GM12878 (cell line): ENCODE measurements at regions not wholly inside any gene's neighbourhood (a gene's known extent, or its start where the extent isn't known, plus 50 kb on each side); places are given as distances from the start of the nearest gene placed in this dataset.

ENCODE experiments used
- ATAC-seq: fragments of 200-7000 bp; cut with Tn5 transposase; 3 replicates; pipeline ENCODE4 v1.9.1; 2020; ENCODE audit warnings: mild to moderate bottlenecking, moderate library complexity
- BruUV-seq: library from RNA; stranded (reverse); fragments of 400-500 nt; replicated peaks from 2 replicates; lab custom pipeline; 2021; lab: Mats Ljungman, UMichigan
- CTCF ChIA-PET: fragments of 300-600 bp; sonication (Branson Sonifier 250); formaldehyde crosslinking; extraction: SDS; loops from one replicate; lab custom pipeline; 2021; ENCODE audit warnings: inconsistent platforms; lab: Yijun Ruan, JAX
- POLR2A ChIA-PET: fragments of 350-600 bp; formaldehyde crosslinking; extraction: SDS; loops from one replicate; lab custom pipeline; 2021; ENCODE audit warnings: inconsistent platforms; lab: Charles Lee
- RAD21 ChIA-PET: fragments of 300-600 bp; sonication (Branson Sonifier 250); formaldehyde crosslinking; loops from one replicate; lab custom pipeline; 2023; ENCODE audit warnings: antibody characterized with exemption; ENCODE audit not compliant: unreplicated experiment; lab: Charles Lee
- SMC1A ChIA-PET: fragments of 300-600 bp; sonication (Branson Sonifier 250); formaldehyde crosslinking; loops from one replicate; lab custom pipeline; 2023; ENCODE audit not compliant: unreplicated experiment, uncharacterized antibody; lab: Charles Lee
- DNase-seq: peaks from one replicate; pipeline ENCODE4 v3.0.0-alpha.2; 2011; ENCODE audit warnings: low read depth, low spot score
- FAIRE-seq: peaks from 3 replicates; lab custom pipeline; 2011; peaks lifted over from hg19 to GRCh38; lab: Jason Lieb, UNC
- H2AFZ ChIP-seq: 2 replicates; pipeline ENCODE4 v1.6.0; 2011; ENCODE audit warnings: low read depth, low read length, control low read depth; ENCODE audit not compliant: control insufficient read depth
- H3K27ac ChIP-seq: 2 replicates; pipeline ENCODE4 v1.5.1; 2011; ENCODE audit warnings: control low read depth; ENCODE audit not compliant: control insufficient read depth, insufficient read depth
- H3K27me3 ChIP-seq, 2 experiments: replicated peaks in 1 of 2; 2 replicates each; pipeline versions ENCODE4 v1.6.0 to v1.6.1; 2011; ENCODE audit warnings: low read length in 1 of 2; ENCODE audit not compliant: control insufficient read depth in 2 of 2, insufficient read depth in 2 of 2
- H3K36me3 ChIP-seq, 2 experiments: 2 replicates each; pipeline ENCODE4 v1.5.1; 2011; ENCODE audit warnings: low read length in 1 of 2; ENCODE audit not compliant: control insufficient read depth in 2 of 2, insufficient read depth in 2 of 2
- H3K4me1 ChIP-seq: 2 replicates; pipeline ENCODE4 v1.6.1; 2011; ENCODE audit warnings: mild to moderate bottlenecking, low read length, moderate library complexity, mixed read lengths; ENCODE audit not compliant: control insufficient read depth, insufficient read depth
- H3K4me2 ChIP-seq: 2 replicates; pipeline ENCODE4 v1.6.0; 2011; ENCODE audit warnings: control low read depth; ENCODE audit not compliant: control insufficient read depth, insufficient read depth
- H3K4me3 ChIP-seq: fragments of 200-600 bp; sonication (generic); 2 replicates; pipeline ENCODE4 v1.5.1; 2016
- H3K79me2 ChIP-seq: 2 replicates; pipeline ENCODE4 v1.6.0; 2011; ENCODE audit warnings: low read length; ENCODE audit not compliant: control insufficient read depth, insufficient read depth
- H3K9ac ChIP-seq: 2 replicates; pipeline ENCODE4 v1.8.0; 2011; ENCODE audit warnings: low read length, control low read depth, mixed read lengths; ENCODE audit not compliant: control insufficient read depth, insufficient read depth
- H3K9me3 ChIP-seq: replicated peaks from 3 replicates; pipeline ENCODE4 v1.5.1; 2011; ENCODE audit warnings: mild to moderate bottlenecking, low read length; ENCODE audit not compliant: control insufficient read depth, insufficient read depth
- H4K20me1 ChIP-seq: 2 replicates; pipeline ENCODE4 v1.6.0; 2011; ENCODE audit not compliant: control insufficient read depth, insufficient read depth
- ATF2 ChIP-seq: IDR thresholded peaks from 2 replicates; pipeline ENCODE4 v1.6.1; 2012; ENCODE audit warnings: low read length, inconsistent platforms
- CREM ChIP-seq: IDR thresholded peaks from 2 replicates; pipeline ENCODE4 v1.6.1; 2014; ENCODE audit warnings: antibody characterized with exemption, low read depth
- HCFC1 ChIP-seq: fragments of 150-350 bp; IDR thresholded peaks from 2 replicates; pipeline ENCODE4 v1.6.1; 2014; ENCODE audit warnings: low read length
- IKZF1 ChIP-seq: fragments of 450-650 bp; conservative IDR thresholded peaks from 2 replicates; pipeline ENCODE4 v1.6.1; 2017; ENCODE audit warnings: antibody characterized with exemption, mild to moderate bottlenecking
- JUND ChIP-seq: IDR thresholded peaks from 2 replicates; pipeline ENCODE4 v1.6.1; 2012; ENCODE audit warnings: low read depth, mild to moderate bottlenecking, low read length, improper control_type of control experiment, moderate library complexity
- MEF2B ChIP-seq: fragments of 450-650 bp; IDR thresholded peaks from 2 replicates; pipeline ENCODE4 v1.6.1; 2018; ENCODE audit warnings: mild to moderate bottlenecking, moderate library complexity; ENCODE audit not compliant: partially characterized antibody, poor library complexity, severe bottlenecking
- MTA2 ChIP-seq: fragments of 450-650 bp; IDR thresholded peaks from 2 replicates; pipeline ENCODE4 v1.6.1; 2016; ENCODE audit warnings: low read depth, mild to moderate bottlenecking, moderate library complexity
- POLR2A ChIP-seq: IDR thresholded peaks from 2 replicates; pipeline ENCODE4 v1.6.1; 2011; ENCODE audit warnings: low read depth, mild to moderate bottlenecking, low read length
- RAD21 ChIP-seq: IDR thresholded peaks from 2 replicates; pipeline ENCODE4 v1.6.1; 2011; ENCODE audit warnings: mild to moderate bottlenecking, low read depth, low read length, moderate library complexity; ENCODE audit not compliant: insufficient read depth
- USF2 ChIP-seq: IDR thresholded peaks from 2 replicates; pipeline ENCODE4 v1.6.1; 2011; ENCODE audit warnings: low read depth, low read length, improper control_type of control experiment, borderline replicate concordance
- WRNIP1 ChIP-seq: IDR thresholded peaks from 2 replicates; pipeline ENCODE4 v1.6.1; 2011; ENCODE audit warnings: low read depth, low read length, improper control_type of control experiment, borderline replicate concordance
- ZBED1 ChIP-seq: IDR thresholded peaks from 2 replicates; pipeline ENCODE4 v1.6.1; 2016; ENCODE audit warnings: borderline replicate concordance
- ZNF217 ChIP-seq: fragments of 450-650 bp; IDR thresholded peaks from 2 replicates; pipeline ENCODE4 v1.6.1; 2017; ENCODE audit warnings: antibody characterized with exemption, mild to moderate bottlenecking
- ZNF24 ChIP-seq: fragments of 450-650 bp; IDR thresholded peaks from 2 replicates; pipeline ENCODE4 v1.6.1; 2017; ENCODE audit warnings: antibody characterized with exemption, mild to moderate bottlenecking
- WGBS: methylation state at CpG from one replicate; pipeline ENCODE4 v1.1.6; 2016; ENCODE audit warnings: low lambda C conversion rate; ENCODE audit not compliant: insufficient replicate concordance, insufficient coverage; ENCODE audit errors: missing lambda C conversion rate; 5-methylcytosine and 5-hydroxymethylcytosine counted together
- in situ Hi-C: fragments of 300-500 bp; cut with MboI; formaldehyde crosslinking; loops from 9 replicates; pipeline ENCODE4 v1.14.3; 2018; ENCODE audit warnings: mixed read lengths
- intact Hi-C: fragments of 100-400 bp; cut with micrococcal nuclease; formaldehyde crosslinking; loops from one replicate; pipeline ENCODE4 v1.14.2; 2022; ENCODE audit not compliant: unreplicated experiment
- TF ChIP-seq, protein P1 (sequence below): IDR thresholded peaks from 2 replicates; pipeline ENCODE4 v1.6.1; 2011; ENCODE audit warnings: borderline replicate concordance, low read depth, mild to moderate bottlenecking, moderate library complexity, mixed read lengths, low read length; ENCODE audit not compliant: insufficient read depth; ENCODE audit errors: extremely low read length

GRCh38 chr4:116899561-116899960 is 185.8 kb downstream of the TRAM1L1 start:
- H3K4me3 ChIP-seq = no peak overlapping the region
- H3K27ac ChIP-seq = no peak overlapping the region
- ChIA-PET CTCF (no interaction called here), POLR2A (no interaction called here), RAD21 (no interaction called here), SMC1A (no interaction called here)
- no peaks in the 10 kb centered on the region for H3K79me2 ChIP-seq
- no TSS peak for BruUV-seq
- ATAC-seq = no peak
- no peak for DNase-seq
- no peak overlapping the region for H2AFZ ChIP-seq
- TF ChIP-seq CREM = no peak
- TF ChIP-seq WRNIP1 = no peak
- no peak for TF ChIP-seq ZBED1
- TF ChIP-seq HCFC1 = no peak
- no peaks in the 10 kb centered on the region for H3K36me3 ChIP-seq
- WGBS = 19% methylated on average over 1 of the region's 1 CpG
- no peaks in the 10 kb centered on the region for H3K4me1 ChIP-seq
- no peaks in the 10 kb centered on the region for H3K27me3 ChIP-seq
- H3K4me2 ChIP-seq = no peak overlapping the region
- no peak overlapping the region for H3K9ac ChIP-seq
- no peaks in the 10 kb centered on the region for H3K9me3 ChIP-seq
- no peaks in the 10 kb centered on the region for H4K20me1 ChIP-seq
- in situ Hi-C loops = no loop called here
- FAIRE-seq = no peak
- intact Hi-C loops = no loop called here

DNA sequence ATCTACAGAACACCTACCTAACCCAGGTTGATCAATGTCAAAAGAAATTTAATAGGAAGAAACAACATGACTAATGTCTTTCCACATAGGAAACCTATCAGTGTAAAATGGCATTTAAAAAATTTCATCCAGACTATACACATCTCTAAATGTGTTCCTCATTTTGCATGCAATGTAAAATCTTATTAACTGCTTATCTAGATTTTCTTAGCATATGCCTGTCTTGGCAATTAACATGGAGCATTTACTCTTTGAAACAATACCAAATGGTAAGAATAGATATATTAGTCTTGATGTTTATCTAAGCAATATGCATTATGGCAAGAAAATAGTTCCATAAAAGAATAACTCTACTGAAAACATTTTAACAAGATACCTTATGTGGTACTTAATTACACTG is 199.8 kb downstream of the TRAM1L1 start:
- DNase-seq (no peak), FAIRE-seq (no peak), ATAC-seq (no peak)
- H3K79me2 ChIP-seq = no peaks in the 10 kb centered on the region
- ChIA-PET POLR2A (no interaction called here), SMC1A (no interaction called here), CTCF (no interaction called here), RAD21 (no interaction called here)
- no peaks in the 10 kb centered on the region for H3K4me1 ChIP-seq
- no peaks in the 10 kb centered on the region for H3K36me3 ChIP-seq
- no peak overlapping the region for H3K27ac ChIP-seq
- in situ Hi-C loops (no loop called here), intact Hi-C loops (no loop called here)
- H3K27me3 ChIP-seq = no peaks in the 10 kb centered on the region
- no peak overlapping the region for H3K4me3 ChIP-seq
- BruUV-seq = no TSS peak
- no peak overlapping the region for H3K9ac ChIP-seq
- H3K9me3 ChIP-seq = no peaks in the 10 kb centered on the region
- no peaks in the 10 kb centered on the region for H4K20me1 ChIP-seq
- no peak overlapping the region for H2AFZ ChIP-seq
- no peak overlapping the region for H3K4me2 ChIP-seq
- TF ChIP-seq ZNF217 (no peak), MTA2 (no peak), ATF2 (no peak), MEF2B (no peak), IKZF1 (no peak), ZNF24 (no peak), POLR2A (no peak), RAD21 (no peak), JUND (no peak), USF2 (no peak)
- TF ChIP-seq, protein P1, sequence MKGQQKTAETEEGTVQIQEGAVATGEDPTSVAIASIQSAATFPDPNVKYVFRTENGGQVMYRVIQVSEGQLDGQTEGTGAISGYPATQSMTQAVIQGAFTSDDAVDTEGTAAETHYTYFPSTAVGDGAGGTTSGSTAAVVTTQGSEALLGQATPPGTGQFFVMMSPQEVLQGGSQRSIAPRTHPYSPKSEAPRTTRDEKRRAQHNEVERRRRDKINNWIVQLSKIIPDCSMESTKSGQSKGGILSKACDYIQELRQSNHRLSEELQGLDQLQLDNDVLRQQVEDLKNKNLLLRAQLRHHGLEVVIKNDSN = no peak
